ENCODE measurements at regions not wholly inside any gene's neighbourhood (a gene's known extent, or its start where the extent isn't known, plus 50 kb on each side); places are given as distances from the start of the nearest gene placed in this dataset.

GRCh38 chr16:52855463-52855862 lies 197.2 kb downstream of the CHD9NB start (continued):
- TF ChIP-seq ELF2 (CRISPR knock-in tag; IDR thresholded peaks at IDR 0.05) (no peak), ZZZ3 (IDR thresholded peaks at IDR 0.05) (no peak), FOS (IDR thresholded peaks at IDR 0.05; ENCODE audit: extremely low read depth, insufficient read length) (no peak)

DNA sequence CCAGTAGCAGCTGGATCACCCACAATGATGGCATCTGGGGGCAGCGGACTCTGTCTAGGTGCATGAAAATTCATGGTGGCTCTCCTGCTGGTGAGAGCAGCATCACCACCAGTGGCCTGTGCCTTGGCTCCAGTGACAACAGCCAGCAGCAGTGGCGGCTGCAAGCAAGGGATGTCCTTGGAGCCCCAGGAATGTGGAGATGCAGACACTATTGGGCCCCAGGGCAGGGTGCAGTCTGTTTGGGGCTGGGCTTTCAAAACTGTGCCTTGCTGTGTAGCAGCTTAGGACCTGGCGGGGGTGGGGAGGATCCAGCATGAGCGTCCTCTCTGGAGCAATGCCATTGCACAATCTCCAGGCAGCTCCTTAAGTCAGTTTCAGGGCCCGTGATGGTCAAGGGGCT lies 199.7 kb downstream of the CHD9NB start:
- Histone ChIP-seq H3K4me2 (ENCODE audit: insufficient read depth, low read length) (no peak overlapping the region), H4K20me1 (replicated peaks; ENCODE audit: control insufficient read depth, insufficient read depth, low read length) (no peaks in the 10 kb centered on the region), H3K27me3 (ENCODE audit: control insufficient read depth in 2 of 2, insufficient read depth in 2 of 2, low read length in 2 of 2) (no peaks in the 10 kb centered on the region), H3K27ac (ENCODE audit: extremely low read depth, low read depth, low read length) (no peak overlapping the region), H3K79me2 (ENCODE audit: control insufficient read depth, insufficient read depth, low read length) (no peaks in the 10 kb centered on the region), H3K9ac (ENCODE audit: insufficient read depth in 1 of 2, low read depth in 2 of 2, low read length in 2 of 2) (no peak overlapping the region), H3K9me3 (replicated peaks; ENCODE audit: control insufficient read depth, insufficient read depth, low read depth, low read length) (peaks cover 2% of the 10 kb centered on the region; the same call in 1 of the 2 replicates), H3K36me3 (ENCODE audit: control insufficient read depth, insufficient read depth, low read length) (no peaks in the 10 kb centered on the region), H3K4me1 (replicated peaks in 1 of 2; ENCODE audit: control insufficient read depth in 2 of 2, insufficient read depth in 2 of 2, low read length in 2 of 2) (no peaks in the 10 kb centered on the region), H2AFZ (ENCODE audit: low read depth, low read length) (no peak overlapping the region), H3K4me3 (no peak overlapping the region), H3K9me1 (ENCODE audit: control insufficient read depth, insufficient read depth, low read length) (no peaks in the 10 kb centered on the region)
- no peak for DNase-seq (ENCODE audit: extremely low read depth in 1 of 4, low spot score in 3 of 4)
- in situ Hi-C loops (cut with MboI) (no loop called here), intact Hi-C loops (cut with micrococcal nuclease) (no loop called here)
- no peak for ATAC-seq
- 0% methylated on average over 5 of the region's 5 CpGs for WGBS (ENCODE audit: insufficient coverage, low coverage, missing lambda C conversion rate)
- POLR2A ChIA-PET = no interaction called here
- no TSS peak for BruUV-seq (replicated peaks)
- CTCF ChIA-PET (ENCODE audit: low intra/inter-chr PET ratio) = no interaction called here
- no peak for TF ChIP-seq ETS2 (tag; IDR thresholded peaks at IDR 0.05; ENCODE audit: borderline replicate concordance, poor library complexity, severe bottlenecking)
- no peak for TF ChIP-seq PHB (CRISPR knock-in tag; IDR thresholded peaks at IDR 0.05)
- no peak for TF ChIP-seq MTA3 (IDR thresholded peaks at IDR 0.05; ENCODE audit: borderline replicate concordance)
- no peak for TF ChIP-seq TBL1XR1 (IDR thresholded peaks at IDR 0.05; ENCODE audit: low read length in 2 of 2)
- no peak for TF ChIP-seq ZBTB8A (IDR thresholded peaks at IDR 0.05; ENCODE audit: partially characterized antibody)
- TF ChIP-seq, protein P1, sequence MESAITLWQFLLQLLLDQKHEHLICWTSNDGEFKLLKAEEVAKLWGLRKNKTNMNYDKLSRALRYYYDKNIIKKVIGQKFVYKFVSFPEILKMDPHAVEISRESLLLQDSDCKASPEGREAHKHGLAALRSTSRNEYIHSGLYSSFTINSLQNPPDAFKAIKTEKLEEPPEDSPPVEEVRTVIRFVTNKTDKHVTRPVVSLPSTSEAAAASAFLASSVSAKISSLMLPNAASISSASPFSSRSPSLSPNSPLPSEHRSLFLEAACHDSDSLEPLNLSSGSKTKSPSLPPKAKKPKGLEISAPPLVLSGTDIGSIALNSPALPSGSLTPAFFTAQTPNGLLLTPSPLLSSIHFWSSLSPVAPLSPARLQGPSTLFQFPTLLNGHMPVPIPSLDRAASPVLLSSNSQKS (CRISPR knock-in tag; IDR thresholded peaks at IDR 0.05) = no peak
- FAIRE-seq = no peak
